ENCODE measurements at regions not wholly inside any gene's neighbourhood (a gene's known extent, or its start where the extent isn't known, plus 50 kb on each side); places are given as distances from the start of the nearest gene placed in this dataset.
A peak's percentile ranks its signal among the peaks of the same experiment; 100 is the strongest.

GRCh38 chr17:34825102-34825501 is 136.2 kb downstream of the CCT6B start:
- DNase-seq: no peak

GRCh38 chr17:34823023-34823422 is 138.2 kb downstream of the CCT6B start:
- no peak for DNase-seq

- DNase-seq: no peak
Measured at GRCh38 chr17:34822007-34822739, 139.1 kb downstream of the CCT6B start.

- DNase-seq: no peak
Measured at GRCh38 chr17:34820922-34821321, 140.3 kb downstream of the CCT6B start.

GRCh38 chr17:34820248-34820801 is 140.9 kb downstream of the CCT6B start:
- DNase-seq: no peak

GRCh38 chr17:34817252-34818035 is 143.8 kb downstream of the CCT6B start:
- no peak for DNase-seq

- DNase-seq: no peak
Measured at GRCh38 chr17:34816848-34817247, 144.4 kb downstream of the CCT6B start.

GRCh38 chr17:34813290-34813689 is 148.0 kb downstream of the CCT6B start:
- no peak for DNase-seq

- DNase-seq: no peak
Measured at GRCh38 chr17:34811561-34811960, 149.7 kb downstream of the CCT6B start.

GRCh38 chr17:34800661-34801060 is 160.6 kb downstream of the CCT6B start:
- no peak for DNase-seq

GRCh38 chr17:34799751-34800150 is 161.5 kb downstream of the CCT6B start:
- no peak for DNase-seq

GRCh38 chr17:34798581-34798980 is 162.7 kb downstream of the CCT6B start:
- no peak for DNase-seq

- DNase-seq: peak; percentile 10
Measured at GRCh38 chr17:34797720-34798119, 163.5 kb downstream of the CCT6B start.

GRCh38 chr17:34793231-34793908 is 167.9 kb downstream of the CCT6B start:
- DNase-seq: no peak

- no peak for DNase-seq
Measured at GRCh38 chr17:34788696-34789095, 172.6 kb downstream of the CCT6B start.

GRCh38 chr17:34784526-34784925 is 176.7 kb downstream of the CCT6B start:
- DNase-seq: no peak

- DNase-seq: no peak
Measured at GRCh38 chr17:34782271-34782670, 179.0 kb downstream of the CCT6B start.

- DNase-seq: no peak
Measured at GRCh38 chr17:34781571-34782108, 179.6 kb downstream of the CCT6B start.

- no peak for DNase-seq
Measured at GRCh38 chr17:34781071-34781470, 180.2 kb downstream of the CCT6B start.

- DNase-seq: no peak
Measured at GRCh38 chr17:34780438-34780837, 180.8 kb downstream of the CCT6B start.

GRCh38 chr17:34776456-34777443 is 184.5 kb downstream of the CCT6B start:
- DNase-seq: no peak

GRCh38 chr17:34773036-34773435 is 188.2 kb downstream of the CCT6B start:
- DNase-seq: no peak

All from NCI-H1048 (cell line).